ENCODE measurements at regions not wholly inside any gene's neighbourhood (a gene's known extent, or its start where the extent isn't known, plus 50 kb on each side); places are given as distances from the start of the nearest gene placed in this dataset.

- no peaks in the 10 kb centered on the region for H3K4me1 Mint-ChIP-seq (ENCODE audit: low read depth, unreplicated experiment)
- CTCF ChIA-PET, result no interaction called here
- Histone ChIP-seq H3K4me3 (ENCODE audit: low read depth, low read length) (no peak overlapping the region), H3K4me1 (no peaks in the 10 kb centered on the region), H3K36me3 (ENCODE audit: control insufficient read depth, insufficient read depth, low read length) (no peaks in the 10 kb centered on the region), H3K9me3 (no peaks in the 10 kb centered on the region), H3K27me3 (replicated peaks; ENCODE audit: control insufficient read depth, insufficient read depth, low read length) (no peaks in the 10 kb centered on the region)
- peaks cover 3% of the 10 kb centered on the region for H3K9me3 Mint-ChIP-seq (ENCODE audit: unreplicated experiment)
- no peak for DNase-seq
- H3K27me3 Mint-ChIP-seq (ENCODE audit: insufficient read depth, unreplicated experiment), result no peaks in the 10 kb centered on the region
- no peak overlapping the region for H3K4me3 Mint-ChIP-seq (ENCODE audit: unreplicated experiment)
- no peak for TF ChIP-seq CTCF (IDR thresholded peaks at IDR 0.05; ENCODE audit: insufficient read depth in 1 of 2, low read depth in 1 of 2, low read length in 1 of 2, severe bottlenecking in 1 of 2, unreplicated experiment in 1 of 2)
- H3K36me3 Mint-ChIP-seq (ENCODE audit: insufficient read depth, unreplicated experiment), result no peaks in the 10 kb centered on the region
- no peak overlapping the region for H3K27ac Mint-ChIP-seq (ENCODE audit: unreplicated experiment)
- POLR2A ChIA-PET, result no interaction called here
- BruUV-seq (replicated peaks), result no TSS peak
- intact Hi-C loops (cut with micrococcal nuclease; ENCODE audit: unreplicated experiment), result no loop called here
These were observed 245.4 kb downstream of the HTR1B start for GRCh38 chr6:77217896-77218295.

GRCh38 chr6:77205936-77206335 lies 257.4 kb downstream of the HTR1B start:
- no TSS peak for BruUV-seq (replicated peaks)
- no peaks in the 10 kb centered on the region for H3K4me1 ChIP-seq
- no peaks in the 10 kb centered on the region for H3K36me3 Mint-ChIP-seq (ENCODE audit: insufficient read depth, unreplicated experiment)
- no peak overlapping the region for H3K27ac Mint-ChIP-seq (ENCODE audit: unreplicated experiment)
- ChIA-PET CTCF (no interaction called here), POLR2A (no interaction called here)
- no peaks in the 10 kb centered on the region for H3K36me3 ChIP-seq (ENCODE audit: control insufficient read depth, insufficient read depth, low read length)
- no peaks in the 10 kb centered on the region for H3K4me1 Mint-ChIP-seq (ENCODE audit: low read depth, unreplicated experiment)
- H3K27me3 ChIP-seq (replicated peaks; ENCODE audit: control insufficient read depth, insufficient read depth, low read length), result no peaks in the 10 kb centered on the region
- H3K9me3 Mint-ChIP-seq (ENCODE audit: unreplicated experiment), result no peaks in the 10 kb centered on the region
- no peak overlapping the region for H3K4me3 ChIP-seq (ENCODE audit: low read depth, low read length)
- no peak for TF ChIP-seq CTCF (IDR thresholded peaks at IDR 0.05; ENCODE audit: insufficient read depth in 1 of 2, low read depth in 1 of 2, low read length in 1 of 2, severe bottlenecking in 1 of 2, unreplicated experiment in 1 of 2)
- no peaks in the 10 kb centered on the region for H3K27me3 Mint-ChIP-seq (ENCODE audit: insufficient read depth, unreplicated experiment)
- no peak overlapping the region for H3K4me3 Mint-ChIP-seq (ENCODE audit: unreplicated experiment)
- no peaks in the 10 kb centered on the region for H3K9me3 ChIP-seq
- intact Hi-C loops (cut with micrococcal nuclease; ENCODE audit: unreplicated experiment), result no loop called here
- no peak for DNase-seq

GRCh38 chr6:77204555-77204954 lies 258.7 kb downstream of the HTR1B start:
- Mint-ChIP-seq H3K4me1 (ENCODE audit: low read depth, unreplicated experiment) (no peaks in the 10 kb centered on the region), H3K4me3 (ENCODE audit: unreplicated experiment) (no peak overlapping the region), H3K27ac (ENCODE audit: unreplicated experiment) (no peak overlapping the region), H3K9me3 (ENCODE audit: unreplicated experiment) (no peaks in the 10 kb centered on the region), H3K36me3 (ENCODE audit: insufficient read depth, unreplicated experiment) (no peaks in the 10 kb centered on the region), H3K27me3 (ENCODE audit: insufficient read depth, unreplicated experiment) (no peaks in the 10 kb centered on the region)
- Histone ChIP-seq H3K36me3 (ENCODE audit: control insufficient read depth, insufficient read depth, low read length) (no peaks in the 10 kb centered on the region), H3K9me3 (no peaks in the 10 kb centered on the region), H3K4me1 (no peaks in the 10 kb centered on the region), H3K4me3 (ENCODE audit: low read depth, low read length) (no peak overlapping the region), H3K27me3 (replicated peaks; ENCODE audit: control insufficient read depth, insufficient read depth, low read length) (no peaks in the 10 kb centered on the region)
- ChIA-PET POLR2A (no interaction called here), CTCF (no interaction called here)
- no peak for DNase-seq
- intact Hi-C loops (cut with micrococcal nuclease; ENCODE audit: unreplicated experiment), result no loop called here
- no TSS peak for BruUV-seq (replicated peaks)
- no peak for TF ChIP-seq CTCF (IDR thresholded peaks at IDR 0.05; ENCODE audit: insufficient read depth in 1 of 2, low read depth in 1 of 2, low read length in 1 of 2, severe bottlenecking in 1 of 2, unreplicated experiment in 1 of 2)
